Vagina (tissue), 2 donors: ENCODE measurements at regions not wholly inside any gene's neighbourhood (a gene's known extent, or its start where the extent isn't known, plus 50 kb on each side); places are given as distances from the start of the nearest gene placed in this dataset.

Source experiments
- CTCF ChIP-seq, 3 experiments: fragments of 450-650 bp in 2 of 3; fragments of 200-600 bp in 1 of 3; sonication (generic) in 1 of 3; IDR thresholded peaks; one replicate each; pipeline ENCODE4 v1.5.1; 2017 to 2019; ENCODE audit warnings: antibody characterized with exemption in 3 of 3, mild to moderate bottlenecking in 2 of 3, moderate library complexity in 2 of 3
- POLR2A ChIP-seq, 2 donors: fragments of 450-650 bp; IDR thresholded peaks; one replicate each; pipeline ENCODE4 v1.6.1; 2017; ENCODE audit warnings: antibody characterized with exemption in 2 of 2, mild to moderate bottlenecking in 2 of 2, moderate library complexity in 2 of 2
- POLR2AphosphoS5 ChIP-seq, 2 donors: sonication (generic); formaldehyde crosslinking; IDR thresholded peaks; one replicate each; pipeline ENCODE4 v1.9.0; 2017; ENCODE audit warnings: antibody characterized with exemption in 2 of 2, mild to moderate bottlenecking in 2 of 2, low read depth in 1 of 2; ENCODE audit not compliant: insufficient read depth in 1 of 2

- no peak for TF ChIP-seq CTCF (IDR thresholded peaks at IDR 0.05)
- no peak for TF ChIP-seq POLR2A (IDR thresholded peaks at IDR 0.05)
- no peak for TF ChIP-seq POLR2AphosphoS5 (IDR thresholded peaks at IDR 0.05; ENCODE audit: insufficient read depth in 1 of 2, low read depth in 1 of 2)
Observed at GRCh38 chr3:22209578-22209977, 458.6 kb upstream of the ZNF385D start.
